K562 (cell line): ENCODE measurements at regions not wholly inside any gene's neighbourhood (a gene's known extent, or its start where the extent isn't known, plus 50 kb on each side); places are given as distances from the start of the nearest gene placed in this dataset.

Source experiments
- ADNP ChIP-seq: fragments of 200-800 bp; sonication (Bioruptor generic); IDR thresholded peaks from 2 replicates; pipeline ENCODE4 v1.6.1; 2016; ENCODE audit warnings: missing genetic modification characterization, missing compliant biosample characterization
- ARID2 ChIP-seq: fragments of 450-650 bp; IDR thresholded peaks from 2 replicates; pipeline ENCODE4 v1.6.1; 2017; ENCODE audit warnings: antibody characterized with exemption, mild to moderate bottlenecking
- ASH1L ChIP-seq: fragments of 450-650 bp; IDR thresholded peaks from 2 replicates; pipeline ENCODE4 v1.6.1; 2018; ENCODE audit warnings: borderline replicate concordance, mild to moderate bottlenecking, low read depth; ENCODE audit not compliant: partially characterized antibody
- ATF2 ChIP-seq: sonication (generic); formaldehyde crosslinking; IDR thresholded peaks from 2 replicates; pipeline ENCODE4 v1.8.1; 2022; ENCODE audit warnings: missing genetic modification reagents
- EZH2 ChIP-seq: IDR thresholded peaks from 2 replicates; pipeline ENCODE4 v1.6.1; 2012; ENCODE audit warnings: low read depth, mild to moderate bottlenecking, inconsistent platforms, low read length, borderline replicate concordance
- HDAC1 ChIP-seq, 2 experiments: fragments of 450-650 bp; IDR thresholded peaks; 2 replicates each; pipeline ENCODE4 v1.6.1; 2016 to 2017; ENCODE audit warnings: inconsistent platforms in 1 of 2, mild to moderate bottlenecking in 1 of 2, moderate library complexity in 1 of 2
- IRF9 ChIP-seq: fragments of 450-650 bp; IDR thresholded peaks from 2 replicates; pipeline ENCODE4 v1.6.1; 2016; ENCODE audit warnings: missing biosample characterization, missing genetic modification characterization
- KDM1A ChIP-seq, 2 experiments: fragments of 450-650 bp; IDR thresholded peaks; 2 replicates each; pipeline ENCODE4 v1.6.1; 2016; ENCODE audit warnings: mild to moderate bottlenecking in 2 of 2
- MECOM ChIP-seq: fragments of 250-450 bp; sonication (Bioruptor Pico); IDR thresholded peaks from 2 replicates; pipeline ENCODE4 v1.8.0; 2022; ENCODE audit warnings: inconsistent platforms
- NR3C1 ChIP-seq: sonication (generic); formaldehyde crosslinking; IDR thresholded peaks from 2 replicates; pipeline ENCODE4 v1.8.1; 2022; ENCODE audit warnings: missing genetic modification reagents
- POLR2A ChIP-seq: fragments of 450-650 bp; conservative IDR thresholded peaks from 2 replicates; pipeline ENCODE4 v1.6.1; 2016
- PURB ChIP-seq: sonication (generic); formaldehyde crosslinking; IDR thresholded peaks from 2 replicates; pipeline ENCODE4 v1.9.0; 2021; ENCODE audit warnings: low read depth, mild to moderate bottlenecking, missing genetic modification reagents
- RAD21 ChIP-seq, 2 experiments: fragments of 250-450 bp in 1 of 2; fragments of 450-650 bp in 1 of 2; sonication (Bioruptor Pico) in 1 of 2; formaldehyde crosslinking in 1 of 2; IDR thresholded peaks in 1 of 2; conservative IDR thresholded peaks in 1 of 2; 2 replicates each; pipeline versions ENCODE4 v1.4.0 to v1.8.0; 2020 to 2022; ENCODE audit warnings: mild to moderate bottlenecking in 2 of 2, moderate library complexity in 1 of 2
- RBBP5 ChIP-seq: fragments of 200-600 bp; sonication (generic); IDR thresholded peaks from 2 replicates; pipeline ENCODE4 v1.6.1; 2012; ENCODE audit warnings: borderline replicate concordance, mild to moderate bottlenecking, low read length, control low read depth, inconsistent platforms; ENCODE audit not compliant: insufficient read depth, poor library complexity, severe bottlenecking
- RFX5 ChIP-seq: IDR thresholded peaks from 2 replicates; pipeline ENCODE4 v1.6.1; 2011; ENCODE audit warnings: low read depth, mild to moderate bottlenecking, improper control_type of control experiment, low read length
- SETDB1 ChIP-seq: IDR thresholded peaks from one replicate; pipeline ENCODE4 v1.6.1; 2012; ENCODE audit warnings: low read length, control low read depth, inconsistent platforms
- TAF9B ChIP-seq: fragments of 450-650 bp; IDR thresholded peaks from 2 replicates; pipeline ENCODE4 v1.6.1; 2018; ENCODE audit warnings: mild to moderate bottlenecking; ENCODE audit not compliant: partially characterized antibody
- TAL1 ChIP-seq: fragments of 450-650 bp; IDR thresholded peaks from 2 replicates; pipeline ENCODE4 v1.6.1; 2016; ENCODE audit warnings: mild to moderate bottlenecking
- U2AF1 ChIP-seq: fragments of 200-400 bp; formaldehyde crosslinking; optimal IDR thresholded peaks from 2 replicates; pipeline ENCODE3; 2017; ENCODE audit warnings: mild to moderate bottlenecking, low read depth, low read length, moderate library complexity
- ZNF589 ChIP-seq: fragments of 200-800 bp; sonication (Bioruptor generic); IDR thresholded peaks from 2 replicates; pipeline ENCODE4 v1.6.1; 2016; ENCODE audit warnings: low read depth, missing genetic modification characterization, missing compliant biosample characterization
- ZNF76 ChIP-seq: fragments of 250-450 bp; sonication (Bioruptor Pico); IDR thresholded peaks from 2 replicates; pipeline ENCODE4 v1.4.0; 2020; ENCODE audit warnings: mild to moderate bottlenecking, moderate library complexity, borderline replicate concordance
- ZNF785 ChIP-seq: fragments of 250-450 bp; sonication (Bioruptor Pico); IDR thresholded peaks from 2 replicates; pipeline ENCODE4 v1.4.0; 2020; ENCODE audit warnings: mild to moderate bottlenecking
- TF ChIP-seq, protein P1 (sequence below): fragments of 450-650 bp; IDR thresholded peaks from 2 replicates; pipeline ENCODE4 v1.6.1; 2016; ENCODE audit warnings: low read depth, mild to moderate bottlenecking, moderate library complexity

DNA sequence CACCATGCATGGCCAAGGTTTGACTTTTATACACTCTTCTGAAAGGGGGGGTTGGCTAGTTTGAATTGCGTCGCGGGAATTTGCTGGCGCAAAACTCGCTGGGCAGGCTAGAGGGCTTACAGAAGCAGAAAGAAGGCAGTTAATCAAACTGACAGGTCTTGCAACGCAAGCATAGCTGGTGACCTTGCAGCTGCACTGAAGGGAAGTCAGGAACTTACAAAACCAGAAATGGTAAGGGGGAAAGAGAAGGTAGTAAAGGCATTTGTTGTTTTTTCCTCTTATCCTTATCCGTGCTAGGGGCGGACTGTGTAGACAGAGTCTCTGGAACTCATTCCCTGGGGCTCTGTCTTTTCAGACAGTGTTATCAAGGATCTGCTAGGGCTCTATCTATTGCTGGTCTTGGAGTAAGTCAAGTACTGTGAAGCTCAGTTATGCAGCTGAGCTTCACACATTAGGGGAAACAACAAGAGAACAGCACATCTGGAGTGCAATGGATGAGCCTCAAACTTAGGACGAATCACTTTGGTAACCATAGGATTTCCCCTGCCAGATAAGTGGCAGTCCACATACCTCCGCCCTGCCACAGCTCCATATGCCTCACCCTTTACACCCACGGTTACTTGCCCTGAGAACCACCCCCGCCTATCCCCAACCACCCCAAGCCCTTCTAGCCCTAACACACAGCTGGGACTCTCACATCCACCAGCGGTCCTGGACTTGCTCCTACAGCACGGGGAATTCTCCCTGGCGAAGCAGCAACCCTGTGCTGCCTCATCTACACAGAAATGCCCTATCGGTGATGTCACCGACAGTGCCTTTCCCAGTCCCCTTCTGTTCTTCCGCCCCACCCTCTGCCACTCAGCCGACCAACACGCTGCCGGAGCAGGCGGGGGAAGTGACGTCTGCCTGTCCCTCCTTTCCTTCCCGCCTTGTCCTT lies 251.4 kb downstream of the FAM72C start (continued):
- TF ChIP-seq ATF2 (0 out of 2 replicates have a peak, but pooled peaks have one; percentile 52), ASH1L (no peak), TAL1 (no peak; the same call in 1 of the 2 replicates), NR3C1 (CRISPR knock-in tag) (no peak), RAD21 (CRISPR knock-in tag; conservative IDR thresholded peaks at IDR 0.05 in 1 of 2, IDR thresholded peaks at IDR 0.05 in 1 of 2) (no peak), ADNP (no peak), RBBP5 (no peak), TAF9B (peak; percentile 54), POLR2A (peak; percentile 98), SETDB1 (no peak), HDAC1 (IDR thresholded peaks at IDR 0.05) (no peak), ZNF785 (CRISPR knock-in tag) (no peak), ARID2 (no peak), RFX5 (no peak), KDM1A (IDR thresholded peaks at IDR 0.05) (no peak), ZNF589 (CRISPR knock-in tag) (no peak), ZNF76 (CRISPR knock-in tag) (no peak), EZH2 (no peak), MECOM (CRISPR knock-in tag) (no peak), U2AF1 (no peak), PURB (no peak), IRF9 (tag) (no peak)
- TF ChIP-seq, protein P1, sequence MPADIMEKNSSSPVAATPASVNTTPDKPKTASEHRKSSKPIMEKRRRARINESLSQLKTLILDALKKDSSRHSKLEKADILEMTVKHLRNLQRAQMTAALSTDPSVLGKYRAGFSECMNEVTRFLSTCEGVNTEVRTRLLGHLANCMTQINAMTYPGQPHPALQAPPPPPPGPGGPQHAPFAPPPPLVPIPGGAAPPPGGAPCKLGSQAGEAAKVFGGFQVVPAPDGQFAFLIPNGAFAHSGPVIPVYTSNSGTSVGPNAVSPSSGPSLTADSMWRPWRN: no peak
